ENCODE measurements at regions not wholly inside any gene's neighbourhood (a gene's known extent, or its start where the extent isn't known, plus 50 kb on each side); places are given as distances from the start of the nearest gene placed in this dataset.

DNA sequence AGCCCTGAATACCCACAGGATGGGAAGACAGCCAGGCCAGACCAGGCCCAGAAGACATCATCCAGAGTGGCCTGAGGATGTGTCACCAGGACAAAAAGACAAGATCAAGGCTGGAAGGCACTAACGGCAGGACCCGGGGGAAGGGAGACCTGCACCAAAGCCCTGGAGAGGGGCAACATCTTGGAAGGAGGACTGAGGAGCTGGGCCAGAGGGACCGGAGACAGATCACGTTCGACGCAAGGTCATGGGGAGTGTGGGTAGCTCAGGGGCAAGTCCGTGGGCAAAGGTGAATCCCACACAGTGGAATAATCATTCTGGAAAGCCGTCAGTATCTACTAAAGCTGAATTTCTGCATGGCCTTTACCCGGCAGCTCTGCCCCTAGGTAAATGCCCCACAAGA is 478.6 kb downstream of the MATN1 start:
- TF ChIP-seq EP300 (IDR thresholded peaks at IDR 0.05) (no peak), POLR2AphosphoS5 (IDR thresholded peaks at IDR 0.05) (no peak), POLR2A (IDR thresholded peaks at IDR 0.05; ENCODE audit: low read depth) (no peak)
- TF ChIP-seq, protein P1, sequence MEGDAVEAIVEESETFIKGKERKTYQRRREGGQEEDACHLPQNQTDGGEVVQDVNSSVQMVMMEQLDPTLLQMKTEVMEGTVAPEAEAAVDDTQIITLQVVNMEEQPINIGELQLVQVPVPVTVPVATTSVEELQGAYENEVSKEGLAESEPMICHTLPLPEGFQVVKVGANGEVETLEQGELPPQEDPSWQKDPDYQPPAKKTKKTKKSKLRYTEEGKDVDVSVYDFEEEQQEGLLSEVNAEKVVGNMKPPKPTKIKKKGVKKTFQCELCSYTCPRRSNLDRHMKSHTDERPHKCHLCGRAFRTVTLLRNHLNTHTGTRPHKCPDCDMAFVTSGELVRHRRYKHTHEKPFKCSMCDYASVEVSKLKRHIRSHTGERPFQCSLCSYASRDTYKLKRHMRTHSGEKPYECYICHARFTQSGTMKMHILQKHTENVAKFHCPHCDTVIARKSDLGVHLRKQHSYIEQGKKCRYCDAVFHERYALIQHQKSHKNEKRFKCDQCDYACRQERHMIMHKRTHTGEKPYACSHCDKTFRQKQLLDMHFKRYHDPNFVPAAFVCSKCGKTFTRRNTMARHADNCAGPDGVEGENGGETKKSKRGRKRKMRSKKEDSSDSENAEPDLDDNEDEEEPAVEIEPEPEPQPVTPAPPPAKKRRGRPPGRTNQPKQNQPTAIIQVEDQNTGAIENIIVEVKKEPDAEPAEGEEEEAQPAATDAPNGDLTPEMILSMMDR (IDR thresholded peaks at IDR 0.05), result no peak
- H3K27ac ChIP-seq (replicated peaks in 1 of 4), result no peak overlapping the region
- no peaks in the 10 kb centered on the region for H3K36me3 ChIP-seq
- intact Hi-C loops (cut with DNase I), result no loop called here
- H3K4me3 ChIP-seq, result no peak overlapping the region
- no peak for DNase-seq (ENCODE audit: extremely low spot score)
- H3K4me1 ChIP-seq, result no peaks in the 10 kb centered on the region
- peaks cover 0 to 84% (median 2%) of the 10 kb centered on the region in 4 donors for H3K27me3 ChIP-seq
- no peaks in the 10 kb centered on the region for H3K9me3 ChIP-seq
- 91% methylated on average over 9 of the region's 9 CpGs for WGBS

DNA sequence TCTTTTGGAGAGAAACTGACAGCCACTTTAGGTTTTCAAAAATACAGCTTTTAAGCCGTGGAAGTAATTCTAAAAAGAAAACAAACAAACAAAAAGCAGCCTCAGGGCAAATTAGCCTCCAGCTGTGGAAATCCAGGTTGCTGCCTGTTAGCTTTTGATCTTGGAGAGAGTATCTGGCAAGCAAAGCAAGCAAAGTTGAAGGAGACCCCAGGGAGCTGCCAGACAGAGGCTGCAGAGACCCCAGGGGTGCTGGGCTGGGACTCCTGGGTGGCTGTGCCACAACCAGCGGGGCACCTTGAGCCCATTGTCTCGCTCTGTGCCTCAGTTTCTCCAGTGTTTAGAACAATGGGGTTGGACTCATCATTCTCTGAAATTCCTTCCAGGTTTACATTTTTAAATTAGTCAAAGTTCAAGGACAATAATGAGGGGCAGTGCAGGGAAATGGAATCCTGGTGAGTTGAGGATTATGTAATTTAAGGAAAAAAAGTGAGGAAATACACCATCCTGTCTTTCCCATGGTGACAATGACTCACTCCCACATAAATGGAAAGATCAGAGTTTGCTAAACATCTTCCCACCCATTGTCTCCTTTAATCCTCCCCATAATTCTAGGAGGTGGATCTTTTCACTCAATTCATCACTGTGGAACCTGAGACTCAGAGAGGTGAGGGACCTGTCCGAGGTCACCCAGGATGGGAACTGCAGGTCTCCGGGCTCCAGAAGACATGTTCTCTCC is 480.5 kb downstream of the MATN1 start:
- Histone ChIP-seq H3K27ac (replicated peaks in 1 of 4) (no peak overlapping the region), H3K9me3 (no peaks in the 10 kb centered on the region), H3K4me1 (no peaks in the 10 kb centered on the region), H3K36me3 (no peaks in the 10 kb centered on the region), H3K4me3 (no peak overlapping the region), H3K27me3 (peaks cover 0 to 65% (median 0%) of the 10 kb centered on the region in 4 donors)
- no peak for DNase-seq (ENCODE audit: extremely low spot score)
- 59% methylated on average over 5 of the region's 5 CpGs for WGBS
- TF ChIP-seq EP300 (IDR thresholded peaks at IDR 0.05) (no peak), POLR2A (IDR thresholded peaks at IDR 0.05; ENCODE audit: low read depth) (no peak), POLR2AphosphoS5 (IDR thresholded peaks at IDR 0.05) (no peak)
- TF ChIP-seq, protein P1 (IDR thresholded peaks at IDR 0.05), result no peak
- intact Hi-C loops (cut with DNase I), result no loop called here

DNA sequence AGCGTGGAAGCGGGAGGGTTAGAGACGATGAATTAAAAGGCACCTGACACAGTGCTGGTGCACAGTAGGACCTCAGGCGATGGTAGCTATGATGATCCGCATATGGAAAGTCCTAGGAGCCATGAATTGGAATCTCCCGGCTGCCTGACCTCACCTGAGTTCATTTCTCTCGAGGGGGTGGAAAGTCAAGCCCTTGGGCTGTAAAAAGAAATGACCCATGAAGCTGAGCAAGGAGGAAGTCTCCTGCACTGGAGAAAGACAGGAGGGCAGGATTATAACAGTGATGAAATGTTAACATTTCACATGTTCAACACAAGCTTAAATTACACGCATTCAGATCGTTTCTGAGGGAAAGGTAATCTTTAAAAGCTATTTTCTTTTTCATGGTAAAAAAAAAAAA is 481.2 kb downstream of the MATN1 start:
- TF ChIP-seq, protein P1 (IDR thresholded peaks at IDR 0.05), result no peak
- TF ChIP-seq EP300 (IDR thresholded peaks at IDR 0.05) (no peak), POLR2AphosphoS5 (IDR thresholded peaks at IDR 0.05) (no peak), POLR2A (IDR thresholded peaks at IDR 0.05; ENCODE audit: low read depth) (no peak)
- Histone ChIP-seq H3K9me3 (no peaks in the 10 kb centered on the region), H3K36me3 (no peaks in the 10 kb centered on the region), H3K27me3 (peaks cover 0 to 58% (median 0%) of the 10 kb centered on the region in 4 donors), H3K4me3 (no peak overlapping the region), H3K27ac (replicated peaks in 1 of 4) (no peak overlapping the region), H3K4me1 (no peaks in the 10 kb centered on the region)
- DNase-seq (ENCODE audit: extremely low spot score), result no peak
- WGBS, result 73% methylated on average over 9 of the region's 9 CpGs
- intact Hi-C loops (cut with DNase I), result no loop called here

DNA sequence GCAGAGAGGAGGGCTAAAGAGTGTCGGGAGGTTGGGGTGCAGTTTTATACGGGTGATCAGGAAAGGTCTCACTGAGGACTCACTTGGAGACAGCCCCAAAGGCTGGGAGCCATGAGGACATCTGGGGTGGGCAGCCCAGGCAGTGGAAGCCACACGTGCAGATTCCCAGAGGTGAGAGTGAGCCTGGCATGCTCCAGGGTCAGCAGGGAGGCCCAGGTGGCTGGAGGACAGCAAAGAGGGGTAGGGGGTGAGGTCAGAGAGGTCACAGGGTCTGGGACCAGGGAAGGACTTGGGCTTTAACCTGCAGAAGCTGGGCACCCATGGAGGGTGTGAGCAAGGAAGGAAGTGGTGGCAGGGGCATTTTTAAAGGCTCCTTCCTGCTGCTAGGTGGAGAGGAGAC is 481.7 kb downstream of the MATN1 start:
- intact Hi-C loops (cut with DNase I), result no loop called here
- Histone ChIP-seq H3K36me3 (no peaks in the 10 kb centered on the region), H3K4me1 (no peaks in the 10 kb centered on the region), H3K27me3 (peaks cover 0 to 55% (median 0%) of the 10 kb centered on the region in 4 donors), H3K27ac (replicated peaks in 1 of 4) (no peak overlapping the region), H3K9me3 (no peaks in the 10 kb centered on the region), H3K4me3 (no peak overlapping the region)
- no peak for DNase-seq (ENCODE audit: extremely low spot score)
- no peak for TF ChIP-seq EP300 (IDR thresholded peaks at IDR 0.05)
- no peak for TF ChIP-seq POLR2AphosphoS5 (IDR thresholded peaks at IDR 0.05)
- TF ChIP-seq, protein P1 (IDR thresholded peaks at IDR 0.05), result no peak
- no peak for TF ChIP-seq POLR2A (IDR thresholded peaks at IDR 0.05; ENCODE audit: low read depth)
- 11% methylated on average over 3 of the region's 3 CpGs for WGBS

DNA sequence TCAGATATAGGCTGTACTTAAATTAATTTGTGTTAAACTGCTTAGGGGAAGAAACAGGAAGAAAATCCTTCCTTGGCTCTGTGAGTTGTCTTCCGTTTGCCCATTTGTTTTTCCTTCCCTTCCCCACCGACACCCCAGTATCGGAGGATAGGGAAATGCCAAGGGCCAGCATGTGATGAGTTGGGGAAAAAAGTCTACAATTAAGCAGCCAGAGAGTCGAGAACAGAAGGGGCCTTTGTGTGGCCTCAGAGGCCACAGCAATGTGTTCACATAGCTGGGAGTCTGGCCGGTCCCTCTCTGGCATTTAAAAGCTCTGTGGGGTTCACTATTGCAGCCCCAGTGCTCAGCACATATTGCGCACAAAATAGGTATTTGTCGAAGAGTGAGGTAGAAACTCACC is 489.3 kb downstream of the MATN1 start:
- DNase-seq (ENCODE audit: extremely low spot score), result no peak
- Histone ChIP-seq H3K9me3 (no peaks in the 10 kb centered on the region), H3K4me3 (no peak overlapping the region), H3K36me3 (no peaks in the 10 kb centered on the region), H3K27ac (replicated peaks in 1 of 4) (no peak overlapping the region), H3K4me1 (no peaks in the 10 kb centered on the region), H3K27me3 (peaks cover 0 to 4% (median 0%) of the 10 kb centered on the region in 4 donors)
- intact Hi-C loops (cut with DNase I), result no loop called here
- WGBS, result 70% methylated on average over 7 of the region's 7 CpGs
- TF ChIP-seq, protein P1 (IDR thresholded peaks at IDR 0.05), result no peak
- no peak for TF ChIP-seq POLR2AphosphoS5 (IDR thresholded peaks at IDR 0.05)
- TF ChIP-seq EP300 (IDR thresholded peaks at IDR 0.05), result no peak
- no peak for TF ChIP-seq POLR2A (IDR thresholded peaks at IDR 0.05; ENCODE audit: low read depth)

Data from esophagus muscularis mucosa (tissue), 4 donors.